Uterus (tissue), 3 donors: ENCODE measurements at regions not wholly inside any gene's neighbourhood (a gene's known extent, or its start where the extent isn't known, plus 50 kb on each side); places are given as distances from the start of the nearest gene placed in this dataset.

ENCODE experiments used
- DNase-seq, 2 donors: peaks; one replicate each; pipeline ENCODE4 v3.0.0-alpha.2; 2019 to 2020
- H3K27ac ChIP-seq, 2 donors: fragments of 200-600 bp; sonication (generic); 1 replicate in 1 of 2; 2 replicates in 1 of 2; pipeline ENCODE4 v1.5.1; 2016 to 2018
- H3K27me3 ChIP-seq, 2 donors: fragments of 200-600 bp; sonication (generic); one replicate each; pipeline ENCODE4 v1.5.1; 2018 to 2019; ENCODE audit warnings: control low read depth in 1 of 2
- H3K36me3 ChIP-seq, 2 donors: fragments of 200-600 bp; sonication (generic); one replicate each; pipeline ENCODE4 v1.5.1; 2019; ENCODE audit warnings: control low read depth in 1 of 2
- H3K4me1 ChIP-seq, 2 donors: fragments of 200-600 bp; sonication (generic); one replicate each; pipeline ENCODE4 v1.5.1; 2018 to 2019; ENCODE audit warnings: control low read depth in 1 of 2
- H3K4me3 ChIP-seq, 2 donors: fragments of 200-600 bp; sonication (generic); 1 replicate in 1 of 2; 2 replicates in 1 of 2; pipeline ENCODE4 v1.5.1; 2018 to 2019; ENCODE audit warnings: mild to moderate bottlenecking in 1 of 2
- H3K9me3 ChIP-seq, 2 donors: fragments of 200-600 bp; sonication (generic); one replicate each; pipeline ENCODE4 v1.5.1; 2019; ENCODE audit warnings: control low read depth in 1 of 2
- POLR2A ChIP-seq, 2 donors: fragments of 450-650 bp; IDR thresholded peaks; one replicate each; pipeline ENCODE4 v1.6.1; 2016; ENCODE audit warnings: antibody characterized with exemption in 2 of 2, mild to moderate bottlenecking in 1 of 2, moderate library complexity in 1 of 2
- intact Hi-C: fragments of 100-400 bp; cut with DNase I; formaldehyde crosslinking; loops from one replicate; pipeline ENCODE4 v1.15.1; 2023; ENCODE audit warnings: low total_unique reads
- TF ChIP-seq, protein P1 (sequence below), 4 experiments: fragments of 200-600 bp in 2 of 4; fragments of 450-650 bp in 2 of 4; sonication (generic) in 2 of 4; IDR thresholded peaks; one replicate each; pipeline ENCODE4 v1.5.1; 2016 to 2019; ENCODE audit warnings: antibody characterized with exemption in 4 of 4, mild to moderate bottlenecking in 2 of 4, moderate library complexity in 1 of 4
- donor health status: DM: yes; HTN: yes; CAD: no.

DNA sequence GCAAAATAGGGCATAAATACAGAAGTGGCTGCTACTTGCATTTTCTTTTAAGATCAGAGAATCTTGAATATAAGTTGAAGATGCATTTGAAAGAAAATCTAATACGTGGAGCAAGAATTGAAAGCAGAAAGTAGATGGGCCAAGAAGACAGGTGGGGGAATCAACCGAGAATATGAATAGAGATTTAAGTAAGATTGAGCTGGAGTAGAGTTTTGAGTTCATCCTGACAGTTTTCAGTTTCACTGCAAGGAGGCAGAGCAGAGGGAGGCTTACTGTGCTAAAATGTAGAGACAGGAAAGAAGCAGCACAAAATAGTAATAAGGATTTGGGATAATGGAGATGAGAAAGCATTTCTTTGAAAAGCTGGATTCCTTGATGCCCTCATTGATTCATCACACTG, 214.5 kb downstream of the GJA1 start:
- H3K27ac ChIP-seq: no peak overlapping the region
- no peaks in the 10 kb centered on the region for H3K9me3 ChIP-seq
- peaks cover 0 to 5% of the 10 kb centered on the region in 2 donors for H3K4me1 ChIP-seq
- no peaks in the 10 kb centered on the region for H3K27me3 ChIP-seq
- no peaks in the 10 kb centered on the region for H3K36me3 ChIP-seq
- TF ChIP-seq, protein P1, sequence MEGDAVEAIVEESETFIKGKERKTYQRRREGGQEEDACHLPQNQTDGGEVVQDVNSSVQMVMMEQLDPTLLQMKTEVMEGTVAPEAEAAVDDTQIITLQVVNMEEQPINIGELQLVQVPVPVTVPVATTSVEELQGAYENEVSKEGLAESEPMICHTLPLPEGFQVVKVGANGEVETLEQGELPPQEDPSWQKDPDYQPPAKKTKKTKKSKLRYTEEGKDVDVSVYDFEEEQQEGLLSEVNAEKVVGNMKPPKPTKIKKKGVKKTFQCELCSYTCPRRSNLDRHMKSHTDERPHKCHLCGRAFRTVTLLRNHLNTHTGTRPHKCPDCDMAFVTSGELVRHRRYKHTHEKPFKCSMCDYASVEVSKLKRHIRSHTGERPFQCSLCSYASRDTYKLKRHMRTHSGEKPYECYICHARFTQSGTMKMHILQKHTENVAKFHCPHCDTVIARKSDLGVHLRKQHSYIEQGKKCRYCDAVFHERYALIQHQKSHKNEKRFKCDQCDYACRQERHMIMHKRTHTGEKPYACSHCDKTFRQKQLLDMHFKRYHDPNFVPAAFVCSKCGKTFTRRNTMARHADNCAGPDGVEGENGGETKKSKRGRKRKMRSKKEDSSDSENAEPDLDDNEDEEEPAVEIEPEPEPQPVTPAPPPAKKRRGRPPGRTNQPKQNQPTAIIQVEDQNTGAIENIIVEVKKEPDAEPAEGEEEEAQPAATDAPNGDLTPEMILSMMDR (IDR thresholded peaks at IDR 0.05): no peak
- no peak for TF ChIP-seq POLR2A (IDR thresholded peaks at IDR 0.05)
- DNase-seq: no peak
- intact Hi-C loops: no loop called here
- no peak overlapping the region for H3K4me3 ChIP-seq

DNA sequence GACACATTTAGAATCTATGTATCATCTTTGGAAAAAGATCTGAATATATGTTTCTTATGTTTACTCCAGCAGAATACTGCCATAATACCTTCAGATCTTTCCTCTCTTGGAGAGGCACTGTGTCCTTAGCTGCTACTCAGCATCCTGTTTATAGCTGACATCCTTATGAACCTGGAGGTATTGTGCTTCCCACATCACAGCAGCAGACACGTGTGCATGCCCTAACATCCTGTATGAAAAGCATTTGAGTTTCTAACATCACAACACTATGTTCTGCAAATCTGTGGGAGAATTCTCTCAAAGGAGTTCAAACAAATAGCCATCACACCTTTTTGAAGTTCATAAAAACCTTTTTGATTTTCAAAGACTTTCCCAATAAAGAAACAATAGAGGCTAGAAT, 216.0 kb downstream of the GJA1 start:
- Histone ChIP-seq H3K9me3 (no peaks in the 10 kb centered on the region), H3K36me3 (no peaks in the 10 kb centered on the region), H3K27ac (no peak overlapping the region), H3K4me3 (no peak overlapping the region), H3K4me1 (peaks cover 0 to 5% of the 10 kb centered on the region in 2 donors), H3K27me3 (no peaks in the 10 kb centered on the region)
- DNase-seq: no peak
- intact Hi-C loops: no loop called here
- TF ChIP-seq, protein P1 (IDR thresholded peaks at IDR 0.05): no peak
- no peak for TF ChIP-seq POLR2A (IDR thresholded peaks at IDR 0.05)

DNA sequence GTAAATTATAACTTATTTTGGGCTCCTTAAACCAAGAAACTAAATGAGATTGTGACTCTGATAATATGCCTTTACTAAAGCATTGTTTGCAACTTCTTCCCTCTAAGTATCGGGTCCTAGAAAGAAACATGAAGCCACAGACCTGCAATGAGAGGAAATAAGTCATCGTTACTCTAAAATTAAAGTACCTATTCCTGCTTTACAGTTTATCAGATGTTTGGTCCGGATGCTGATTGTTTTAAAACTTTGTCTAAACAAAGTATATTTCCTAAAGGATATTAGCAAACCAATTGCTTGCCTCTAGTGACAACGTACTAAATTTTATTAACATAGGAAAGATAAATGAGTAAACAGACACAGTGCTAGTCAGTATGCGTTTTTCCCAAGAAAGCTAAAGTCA, 216.8 kb downstream of the GJA1 start:
- Histone ChIP-seq H3K27ac (peak overlapping the region in 1 of 2 donors; percentile 45), H3K4me1 (peaks cover 0 to 5% of the 10 kb centered on the region in 2 donors), H3K27me3 (no peaks in the 10 kb centered on the region), H3K4me3 (no peak overlapping the region), H3K9me3 (no peaks in the 10 kb centered on the region), H3K36me3 (no peaks in the 10 kb centered on the region)
- intact Hi-C loops: no loop called here
- no peak for DNase-seq
- no peak for TF ChIP-seq POLR2A (IDR thresholded peaks at IDR 0.05)
- TF ChIP-seq, protein P1 (IDR thresholded peaks at IDR 0.05): no peak

DNA sequence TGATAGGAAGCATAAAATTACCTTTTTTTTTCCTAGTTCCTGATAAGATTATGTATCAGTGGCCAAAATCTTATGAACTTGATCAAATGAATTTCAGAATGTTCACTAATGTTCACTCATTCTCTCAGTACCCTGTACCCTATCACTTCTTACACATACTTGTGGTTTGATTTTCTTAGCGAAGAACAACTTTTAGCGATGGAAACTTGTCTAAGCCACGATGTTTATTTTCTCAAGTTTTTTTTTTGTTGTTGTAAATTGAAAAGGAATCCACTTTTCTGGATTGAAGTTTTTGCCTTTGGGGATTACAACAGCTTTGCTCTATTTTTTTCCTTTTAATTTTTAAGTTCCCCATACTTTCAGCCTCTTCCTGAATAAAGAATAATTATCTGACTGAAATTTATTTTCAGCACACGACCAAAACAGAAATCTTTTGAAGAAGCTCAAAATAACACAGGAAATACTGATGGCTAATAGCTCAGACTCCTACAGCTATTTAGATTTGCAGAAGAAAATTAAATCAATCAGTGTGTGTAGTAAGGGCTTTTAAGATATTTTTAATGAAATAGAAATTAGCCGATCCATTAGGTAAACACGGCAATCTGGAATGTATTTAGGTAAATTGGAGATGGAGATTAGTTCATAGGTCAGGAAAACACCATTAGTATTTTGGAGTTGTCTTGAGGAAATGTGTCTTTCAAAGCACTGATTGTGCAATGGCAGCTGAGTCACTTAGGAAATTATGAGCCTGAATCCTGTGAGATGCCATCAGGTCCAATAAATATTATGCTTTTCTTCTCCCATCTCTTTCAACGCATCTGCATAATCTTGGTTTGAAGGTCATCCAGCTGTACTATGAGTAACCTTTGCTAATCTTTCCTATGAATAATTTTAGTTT, 217.5 kb downstream of the GJA1 start:
- intact Hi-C loops: no loop called here
- H3K4me3 ChIP-seq: no peak overlapping the region
- DNase-seq: peak in 1 of 2 donors; percentile 64
- H3K27me3 ChIP-seq: no peaks in the 10 kb centered on the region
- H3K36me3 ChIP-seq: no peaks in the 10 kb centered on the region
- peaks cover 0 to 5% of the 10 kb centered on the region in 2 donors for H3K4me1 ChIP-seq
- H3K27ac ChIP-seq: peak overlapping the region; percentile 45 to 57
- no peaks in the 10 kb centered on the region for H3K9me3 ChIP-seq
- no peak for TF ChIP-seq POLR2A (IDR thresholded peaks at IDR 0.05)
- TF ChIP-seq, protein P1 (IDR thresholded peaks at IDR 0.05): no peak

DNA sequence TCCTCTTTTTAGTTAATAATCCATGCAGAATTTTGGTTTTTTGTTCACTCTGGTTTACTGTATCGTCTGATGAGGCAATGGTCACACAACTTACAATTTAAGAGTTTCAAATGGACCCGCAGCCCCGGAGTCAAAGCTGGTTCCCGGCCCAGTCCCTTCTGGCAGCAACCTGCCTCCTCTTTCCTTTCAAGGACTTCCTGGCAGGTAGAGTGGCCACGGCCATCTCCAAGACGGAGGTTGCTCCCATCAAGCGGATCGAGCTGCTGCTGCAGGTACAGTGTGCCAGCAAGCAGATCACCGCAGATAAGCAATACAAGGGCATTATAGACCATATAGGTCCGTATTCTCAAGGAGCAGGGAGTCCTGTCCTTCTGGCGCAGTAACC, 218.2 kb downstream of the GJA1 start:
- H3K27ac ChIP-seq: peak overlapping the region; percentile 45 to 57
- TF ChIP-seq POLR2A (IDR thresholded peaks at IDR 0.05): no peak
- TF ChIP-seq, protein P1 (IDR thresholded peaks at IDR 0.05): no peak
- no peaks in the 10 kb centered on the region for H3K36me3 ChIP-seq
- intact Hi-C loops: no loop called here
- H3K4me3 ChIP-seq: no peak overlapping the region
- no peaks in the 10 kb centered on the region for H3K27me3 ChIP-seq
- DNase-seq: peak in 1 of 2 donors; percentile 15
- H3K9me3 ChIP-seq: no peaks in the 10 kb centered on the region
- H3K4me1 ChIP-seq: peaks cover 0 to 5% of the 10 kb centered on the region in 2 donors
